SIG-M5 (cell line): ENCODE measurements at regions not wholly inside any gene's neighbourhood (a gene's known extent, or its start where the extent isn't known, plus 50 kb on each side); places are given as distances from the start of the nearest gene placed in this dataset.
"Not testable (repeated sequence)": the region's sequence is repeated elsewhere in the genome, so short reads cannot be mapped to it uniquely, and the experiment has no call there.

Experiments used
- DNase-seq: peaks from one replicate; lab custom pipeline; 2025; lab: John Stamatoyannopoulos, UW

- no peak for DNase-seq
Observed at GRCh38 chr5:26415987-26416779, 622.2 kb downstream of the CDH9 start.

GRCh38 chr5:26390608-26391007 lies 647.8 kb downstream of the CDH9 start:
- DNase-seq: no peak

GRCh38 chr5:26388976-26389375 lies 649.4 kb downstream of the CDH9 start:
- DNase-seq: no peak

- no peak for DNase-seq
Observed at GRCh38 chr5:26386532-26386931, 651.9 kb downstream of the CDH9 start.

- DNase-seq: not testable (repeated sequence)
Observed at GRCh38 chr5:26364624-26365023, 673.8 kb downstream of the CDH9 start.

- DNase-seq: no peak
Observed at GRCh38 chr5:26343801-26344325, 694.5 kb downstream of the CDH9 start.

- DNase-seq: no peak
Observed at GRCh38 chr5:26339576-26339975, 698.8 kb downstream of the CDH9 start.

- no peak for DNase-seq
Observed at GRCh38 chr5:26329562-26330189, 708.7 kb downstream of the CDH9 start.

- DNase-seq: no peak
Observed at GRCh38 chr5:26326153-26326759, 712.1 kb downstream of the CDH9 start.

GRCh38 chr5:26325432-26325831 lies 713.0 kb downstream of the CDH9 start:
- DNase-seq: not testable (repeated sequence)

GRCh38 chr5:26324273-26324895 lies 714.0 kb downstream of the CDH9 start:
- DNase-seq: not testable (repeated sequence)

- DNase-seq: no peak
Observed at GRCh38 chr5:26323794-26324193, 714.6 kb downstream of the CDH9 start.

- DNase-seq: no peak
Observed at GRCh38 chr5:26321278-26321677, 717.1 kb downstream of the CDH9 start.

- DNase-seq: no peak
Observed at GRCh38 chr5:26310415-26310814, 728.0 kb downstream of the CDH9 start.

GRCh38 chr5:26295541-26295940 lies 742.8 kb downstream of the CDH9 start:
- no peak for DNase-seq

- no peak for DNase-seq
Observed at GRCh38 chr5:26282190-26282589, 756.2 kb downstream of the CDH9 start.

GRCh38 chr5:26278078-26278477 lies 760.3 kb downstream of the CDH9 start:
- DNase-seq: no peak

GRCh38 chr5:26259081-26259480 lies 779.3 kb downstream of the CDH9 start:
- no peak for DNase-seq

- no peak for DNase-seq
Observed at GRCh38 chr5:26245321-26245720, 793.1 kb downstream of the CDH9 start.

- DNase-seq: no peak
Observed at GRCh38 chr5:26239588-26239987, 798.8 kb downstream of the CDH9 start.

GRCh38 chr5:26237489-26237888 lies 800.9 kb downstream of the CDH9 start:
- no peak for DNase-seq

GRCh38 chr5:26236936-26237335 lies 801.5 kb downstream of the CDH9 start:
- no peak for DNase-seq

GRCh38 chr5:26232706-26233105 lies 805.7 kb downstream of the CDH9 start:
- no peak for DNase-seq
